ENCODE measurements at regions not wholly inside any gene's neighbourhood (a gene's known extent, or its start where the extent isn't known, plus 50 kb on each side); places are given as distances from the start of the nearest gene placed in this dataset.

- intact Hi-C loops (cut with micrococcal nuclease) = no loop called here
Measured at GRCh38 chr15:94673801-94674200, 442.4 kb downstream of the MCTP2 start.

DNA sequence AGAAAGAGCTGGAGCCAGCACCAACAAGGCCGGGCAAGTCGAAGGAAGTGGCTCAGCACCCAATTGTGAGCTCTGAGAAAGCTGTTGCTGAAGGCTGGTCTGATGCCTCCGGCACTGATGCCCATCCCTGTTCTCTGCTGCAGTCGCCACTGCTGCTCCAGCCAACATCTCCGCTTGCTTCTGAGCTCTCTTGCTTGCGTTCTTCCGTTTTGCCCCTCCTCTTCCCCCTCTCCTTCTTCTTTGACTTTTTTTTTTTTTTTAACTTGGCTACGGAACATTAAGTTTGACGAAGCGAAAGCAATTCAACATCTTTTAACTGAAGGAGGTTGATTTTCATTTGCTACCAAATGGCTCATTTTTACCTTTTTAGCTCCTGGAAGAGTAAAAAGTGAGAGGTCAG is 442.9 kb downstream of the MCTP2 start:
- Histone ChIP-seq H3K27me3 (ENCODE audit: low read depth) (peaks cover 32% of the 10 kb centered on the region), H3K36me3 (no peaks in the 10 kb centered on the region), H3K4me3 (no peak overlapping the region), H3K9me3 (replicated peaks) (no peaks in the 10 kb centered on the region), H3K4me1 (peaks cover 13% of the 10 kb centered on the region), H3K27ac (replicated peaks) (no peak overlapping the region)
- no peak for TF ChIP-seq CTCF (IDR thresholded peaks at IDR 0.05; ENCODE audit: borderline replicate concordance)
- intact Hi-C loops (cut with micrococcal nuclease) = no loop called here
- DNase-seq = no peak

More at GRCh38 chr15:94673801-94674200, 442.4 kb downstream of the MCTP2 start:
- H3K27me3 ChIP-seq (ENCODE audit: low read depth) = peaks cover 37% of the 10 kb centered on the region
- H3K27ac ChIP-seq (replicated peaks) = no peak overlapping the region
- no peak overlapping the region for H3K4me3 ChIP-seq
- no peaks in the 10 kb centered on the region for H3K36me3 ChIP-seq
- H3K9me3 ChIP-seq (replicated peaks) = no peaks in the 10 kb centered on the region
- DNase-seq = no peak
- no peak for TF ChIP-seq CTCF (IDR thresholded peaks at IDR 0.05; ENCODE audit: borderline replicate concordance)
- peaks cover 13% of the 10 kb centered on the region for H3K4me1 ChIP-seq

GRCh38 chr15:94677202-94677790 is 445.9 kb downstream of the MCTP2 start:
- Histone ChIP-seq H3K4me3 (no peak overlapping the region), H3K9me3 (replicated peaks) (no peaks in the 10 kb centered on the region), H3K27ac (replicated peaks) (no peak overlapping the region), H3K27me3 (ENCODE audit: low read depth) (peaks cover 25% of the 10 kb centered on the region), H3K36me3 (no peaks in the 10 kb centered on the region), H3K4me1 (peaks cover 4% of the 10 kb centered on the region)
- no peak for TF ChIP-seq CTCF (IDR thresholded peaks at IDR 0.05; ENCODE audit: borderline replicate concordance)
- no peak for DNase-seq
- intact Hi-C loops (cut with micrococcal nuclease) = no loop called here

DNA sequence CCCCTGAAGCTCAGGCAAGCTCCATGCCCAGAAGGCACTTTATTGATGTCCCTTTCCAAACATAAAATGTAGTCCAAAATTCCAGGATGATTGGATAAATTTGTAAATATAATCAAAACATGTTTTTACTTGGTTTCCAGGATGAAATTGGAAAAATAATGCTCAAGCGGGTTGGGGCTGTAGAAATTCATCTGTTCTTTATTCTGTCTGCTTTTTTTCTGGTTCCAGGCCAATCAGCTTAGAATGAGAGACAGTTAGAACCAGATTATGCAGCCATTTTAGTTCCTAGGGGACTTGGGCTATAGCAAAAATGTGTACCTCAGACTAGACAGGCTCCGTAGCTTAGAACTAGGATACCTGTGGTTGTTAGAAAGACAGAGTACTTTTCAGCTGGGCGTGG is 450.8 kb downstream of the MCTP2 start:
- Histone ChIP-seq H3K27me3 (ENCODE audit: low read depth) (peaks cover 5% of the 10 kb centered on the region), H3K36me3 (no peaks in the 10 kb centered on the region), H3K9me3 (replicated peaks) (no peaks in the 10 kb centered on the region), H3K4me3 (no peak overlapping the region), H3K4me1 (no peaks in the 10 kb centered on the region), H3K27ac (replicated peaks) (no peak overlapping the region)
- intact Hi-C loops (cut with micrococcal nuclease) = no loop called here
- DNase-seq = no peak
- no peak for TF ChIP-seq CTCF (IDR thresholded peaks at IDR 0.05; ENCODE audit: borderline replicate concordance)

GRCh38 chr15:94683902-94684301 is 452.5 kb downstream of the MCTP2 start:
- no peak for TF ChIP-seq CTCF (IDR thresholded peaks at IDR 0.05; ENCODE audit: borderline replicate concordance)
- no peak overlapping the region for H3K27ac ChIP-seq (replicated peaks)
- H3K4me1 ChIP-seq = no peaks in the 10 kb centered on the region
- peaks cover 5% of the 10 kb centered on the region for H3K27me3 ChIP-seq (ENCODE audit: low read depth)
- intact Hi-C loops (cut with micrococcal nuclease) = no loop called here
- DNase-seq = no peak
- H3K4me3 ChIP-seq = no peak overlapping the region
- no peaks in the 10 kb centered on the region for H3K36me3 ChIP-seq
- no peaks in the 10 kb centered on the region for H3K9me3 ChIP-seq (replicated peaks)

Data from left ventricle myocardium inferior (tissue), 1 donor.